ENCODE measurements at regions not wholly inside any gene's neighbourhood (a gene's known extent, or its start where the extent isn't known, plus 50 kb on each side); places are given as distances from the start of the nearest gene placed in this dataset.

DNA sequence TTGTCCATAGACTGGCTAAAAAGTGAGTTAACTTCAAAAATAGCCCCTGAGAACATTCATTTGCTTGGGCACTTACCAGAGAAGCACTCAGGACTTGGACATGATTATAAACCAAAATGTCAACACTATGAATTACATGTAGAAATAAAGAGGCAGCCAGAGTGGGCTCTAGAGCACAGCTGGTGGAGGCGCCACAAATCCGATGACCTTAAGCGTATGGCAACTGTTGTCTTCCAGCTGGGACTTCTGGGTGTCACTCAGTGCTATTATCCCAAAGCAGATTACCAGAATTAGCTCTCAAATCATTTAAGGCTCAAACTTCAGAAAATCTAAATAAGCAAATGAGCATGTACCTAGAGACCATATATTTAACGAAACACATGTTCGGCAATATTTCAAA is 1255.5 kb upstream of the SLC10A2 start:
- Histone ChIP-seq H4K20me1 (ENCODE audit: insufficient read depth, low read length) (no peaks in the 10 kb centered on the region), H3K27ac (ENCODE audit: low read depth, low read length, poor library complexity, severe bottlenecking) (no peak overlapping the region), H3K79me2 (ENCODE audit: insufficient read depth, low read depth, low read length) (no peaks in the 10 kb centered on the region), H3K36me3 (ENCODE audit: insufficient read depth, low read length) (no peaks in the 10 kb centered on the region), H3K4me3 (ENCODE audit: low read depth, low read length, poor library complexity, severe bottlenecking) (no peak overlapping the region), H3K4me2 (ENCODE audit: low read length) (no peak overlapping the region), H3K9me3 (ENCODE audit: low read length) (no peaks in the 10 kb centered on the region), H3K9me2 (ENCODE audit: insufficient read depth, low read length) (no peaks in the 10 kb centered on the region), H2AFZ (ENCODE audit: low read length) (no peak overlapping the region), H3K4me1 (ENCODE audit: insufficient read depth, low read length, poor library complexity, severe bottlenecking) (no peaks in the 10 kb centered on the region)
- intact Hi-C loops (cut with micrococcal nuclease; ENCODE audit: unreplicated experiment), result no loop called here
- POLR2A ChIA-PET, result no interaction called here
- DNase-seq (ENCODE audit: low spot score), result no peak
- no TSS peak for BruUV-seq (replicated peaks)
- TF ChIP-seq EZH2phosphoT487 (IDR thresholded peaks at IDR 0.05; ENCODE audit: borderline replicate concordance, low read depth, low read length), result no peak
- TF ChIP-seq, protein P1, sequence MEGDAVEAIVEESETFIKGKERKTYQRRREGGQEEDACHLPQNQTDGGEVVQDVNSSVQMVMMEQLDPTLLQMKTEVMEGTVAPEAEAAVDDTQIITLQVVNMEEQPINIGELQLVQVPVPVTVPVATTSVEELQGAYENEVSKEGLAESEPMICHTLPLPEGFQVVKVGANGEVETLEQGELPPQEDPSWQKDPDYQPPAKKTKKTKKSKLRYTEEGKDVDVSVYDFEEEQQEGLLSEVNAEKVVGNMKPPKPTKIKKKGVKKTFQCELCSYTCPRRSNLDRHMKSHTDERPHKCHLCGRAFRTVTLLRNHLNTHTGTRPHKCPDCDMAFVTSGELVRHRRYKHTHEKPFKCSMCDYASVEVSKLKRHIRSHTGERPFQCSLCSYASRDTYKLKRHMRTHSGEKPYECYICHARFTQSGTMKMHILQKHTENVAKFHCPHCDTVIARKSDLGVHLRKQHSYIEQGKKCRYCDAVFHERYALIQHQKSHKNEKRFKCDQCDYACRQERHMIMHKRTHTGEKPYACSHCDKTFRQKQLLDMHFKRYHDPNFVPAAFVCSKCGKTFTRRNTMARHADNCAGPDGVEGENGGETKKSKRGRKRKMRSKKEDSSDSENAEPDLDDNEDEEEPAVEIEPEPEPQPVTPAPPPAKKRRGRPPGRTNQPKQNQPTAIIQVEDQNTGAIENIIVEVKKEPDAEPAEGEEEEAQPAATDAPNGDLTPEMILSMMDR (conservative IDR thresholded peaks at IDR 0.05; ENCODE audit: low read length), result no peak
- CTCF ChIA-PET (ENCODE audit: unreplicated experiment), result no interaction called here

GRCh38 chr13:104320446-104320845 is 1254.2 kb upstream of the SLC10A2 start:
- no peak overlapping the region for H3K27ac ChIP-seq (ENCODE audit: low read depth, low read length, poor library complexity, severe bottlenecking)
- H3K36me3 ChIP-seq (ENCODE audit: insufficient read depth, low read length), result no peaks in the 10 kb centered on the region
- H3K9me2 ChIP-seq (ENCODE audit: insufficient read depth, low read length), result no peaks in the 10 kb centered on the region
- ChIA-PET POLR2A (no interaction called here), CTCF (ENCODE audit: unreplicated experiment) (no interaction called here)
- intact Hi-C loops (cut with micrococcal nuclease; ENCODE audit: unreplicated experiment), result no loop called here
- H3K79me2 ChIP-seq (ENCODE audit: insufficient read depth, low read depth, low read length), result no peaks in the 10 kb centered on the region
- no peaks in the 10 kb centered on the region for H3K9me3 ChIP-seq (ENCODE audit: low read length)
- H3K4me2 ChIP-seq (ENCODE audit: low read length), result no peak overlapping the region
- no peak overlapping the region for H2AFZ ChIP-seq (ENCODE audit: low read length)
- no TSS peak for BruUV-seq (replicated peaks)
- H3K4me3 ChIP-seq (ENCODE audit: low read depth, low read length, poor library complexity, severe bottlenecking), result no peak overlapping the region
- TF ChIP-seq, protein P1 (conservative IDR thresholded peaks at IDR 0.05; ENCODE audit: low read length), result no peak
- no peak for TF ChIP-seq EZH2phosphoT487 (IDR thresholded peaks at IDR 0.05; ENCODE audit: borderline replicate concordance, low read depth, low read length)
- no peaks in the 10 kb centered on the region for H3K4me1 ChIP-seq (ENCODE audit: insufficient read depth, low read length, poor library complexity, severe bottlenecking)
- no peak for DNase-seq (ENCODE audit: low spot score)
- H4K20me1 ChIP-seq (ENCODE audit: insufficient read depth, low read length), result no peaks in the 10 kb centered on the region

DNA sequence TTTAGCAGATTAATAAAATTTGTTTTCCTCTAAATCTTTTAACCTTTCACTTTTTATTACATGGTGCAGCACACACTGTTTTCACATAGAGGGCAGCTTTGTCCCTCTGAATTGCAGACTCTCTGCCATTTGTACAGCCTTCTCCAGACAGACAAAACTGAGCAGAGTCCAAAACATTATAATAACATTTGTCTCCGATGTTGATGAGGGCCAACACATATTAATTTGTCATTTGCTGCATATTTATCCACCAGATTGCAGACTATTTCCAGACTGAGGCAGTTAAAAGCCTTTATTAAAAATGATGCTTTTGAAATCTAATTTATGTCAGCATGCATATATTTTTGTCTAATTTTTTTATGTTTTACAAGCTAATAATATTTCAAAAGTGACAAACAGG is 1251.9 kb upstream of the SLC10A2 start:
- BruUV-seq (replicated peaks), result no TSS peak
- ChIA-PET CTCF (ENCODE audit: unreplicated experiment) (no interaction called here), POLR2A (no interaction called here)
- Histone ChIP-seq H3K4me3 (ENCODE audit: low read depth, low read length, poor library complexity, severe bottlenecking) (no peak overlapping the region), H3K4me2 (ENCODE audit: low read length) (no peak overlapping the region), H3K36me3 (ENCODE audit: insufficient read depth, low read length) (no peaks in the 10 kb centered on the region), H3K79me2 (ENCODE audit: insufficient read depth, low read depth, low read length) (no peaks in the 10 kb centered on the region), H3K4me1 (ENCODE audit: insufficient read depth, low read length, poor library complexity, severe bottlenecking) (no peaks in the 10 kb centered on the region), H3K27ac (ENCODE audit: low read depth, low read length, poor library complexity, severe bottlenecking) (no peak overlapping the region), H2AFZ (ENCODE audit: low read length) (no peak overlapping the region), H3K9me2 (ENCODE audit: insufficient read depth, low read length) (no peaks in the 10 kb centered on the region), H3K9me3 (ENCODE audit: low read length) (no peaks in the 10 kb centered on the region), H4K20me1 (ENCODE audit: insufficient read depth, low read length) (no peaks in the 10 kb centered on the region)
- intact Hi-C loops (cut with micrococcal nuclease; ENCODE audit: unreplicated experiment), result no loop called here
- DNase-seq (ENCODE audit: low spot score), result no peak
- TF ChIP-seq, protein P1 (conservative IDR thresholded peaks at IDR 0.05; ENCODE audit: low read length), result no peak
- TF ChIP-seq EZH2phosphoT487 (IDR thresholded peaks at IDR 0.05; ENCODE audit: borderline replicate concordance, low read depth, low read length), result no peak

All from OCI-LY7 (cell line).